HEK293 (cell line): ENCODE measurements at regions not wholly inside any gene's neighbourhood (a gene's known extent, or its start where the extent isn't known, plus 50 kb on each side); places are given as distances from the start of the nearest gene placed in this dataset.
"Not testable (repeated sequence)": the region's sequence is repeated elsewhere in the genome, so short reads cannot be mapped to it uniquely, and the experiment has no call there.

Experiments
- CTCF ChIA-PET: fragments of 350-600 bp; formaldehyde crosslinking; extraction: SDS; loops from one replicate; lab custom pipeline; 2021; ENCODE audit warnings: antibody characterized with exemption; lab: Yijun Ruan, JAX
- POLR2A ChIA-PET: fragments of 300-600 bp; formaldehyde crosslinking; extraction: SDS; loops from one replicate; lab custom pipeline; 2020; ENCODE audit warnings: antibody characterized with exemption, inconsistent platforms; lab: Yijun Ruan, JAX
- H3K27ac ChIP-seq: fragments of 200-500 bp; sonication (Bioruptor generic); 2 replicates; pipeline ENCODE4 v1.5.1; 2014; ENCODE audit warnings: low read depth, low read length, control low read depth, inconsistent platforms; ENCODE audit errors: extremely low read depth
- H3K36me3 ChIP-seq, 2 experiments: fragments of 200-500 bp in 1 of 2; sonication (Bioruptor generic) in 1 of 2; 1 replicate in 1 of 2; 2 replicates in 1 of 2; pipeline ENCODE4 v1.5.1; 2014 to 2017; ENCODE audit warnings: inconsistent platforms in 2 of 2, low read length in 2 of 2; ENCODE audit not compliant: control insufficient read depth in 2 of 2, insufficient read depth in 1 of 2
- H3K4me1 ChIP-seq: fragments of 200-500 bp; sonication (Bioruptor generic); 2 replicates; pipeline ENCODE4 v1.5.1; 2014; ENCODE audit warnings: mild to moderate bottlenecking, low read length, inconsistent platforms; ENCODE audit not compliant: control insufficient read depth, insufficient read depth
- H3K4me3 ChIP-seq: 2 replicates; pipeline ENCODE4 v1.5.1; 2011; ENCODE audit warnings: low read depth, mild to moderate bottlenecking, control low read depth, low read length, moderate library complexity
- H3K9me3 ChIP-seq: fragments of 200-500 bp; sonication (Bioruptor generic); 2 replicates; pipeline ENCODE4 v1.5.1; 2014; ENCODE audit warnings: low read depth, low read length, inconsistent platforms; ENCODE audit not compliant: control insufficient read depth, insufficient read depth
- ATF2 ChIP-seq: fragments of 450-650 bp; formaldehyde crosslinking; IDR thresholded peaks from 2 replicates; pipeline ENCODE4 v1.5.1; 2016; ENCODE audit warnings: missing biosample characterization, missing genetic modification characterization, low read depth
- BCL11B ChIP-seq: fragments of 450-650 bp; formaldehyde crosslinking; IDR thresholded peaks from 2 replicates; pipeline ENCODE4 v1.5.1; 2016; ENCODE audit warnings: low read depth, missing biosample characterization, missing genetic modification characterization
- KLF16 ChIP-seq: fragments of 450-650 bp; formaldehyde crosslinking; IDR thresholded peaks from 2 replicates; pipeline ENCODE4 v1.5.1; 2017; ENCODE audit warnings: missing biosample characterization, missing genetic modification characterization
- KLF7 ChIP-seq: fragments of 450-650 bp; formaldehyde crosslinking; IDR thresholded peaks from 2 replicates; pipeline ENCODE4 v1.5.1; 2016; ENCODE audit warnings: missing biosample characterization, missing genetic modification characterization, borderline replicate concordance
- SETDB1 ChIP-seq: IDR thresholded peaks from one replicate; pipeline ENCODE4 v1.6.1; 2017; ENCODE audit warnings: mild to moderate bottlenecking, low read length, moderate library complexity, mixed read lengths; ENCODE audit not compliant: insufficient read length
- TRIM28 ChIP-seq: IDR thresholded peaks from 2 replicates; pipeline ENCODE4 v1.6.1; 2011; ENCODE audit warnings: low read length, control low read depth, borderline replicate concordance
- YY2 ChIP-seq: fragments of 450-650 bp; formaldehyde crosslinking; IDR thresholded peaks from 2 replicates; pipeline ENCODE4 v1.5.1; 2016; ENCODE audit warnings: missing biosample characterization, missing genetic modification characterization
- ZBTB11 ChIP-seq: fragments of 450-650 bp; formaldehyde crosslinking; conservative IDR thresholded peaks from 2 replicates; pipeline ENCODE4 v1.5.1; 2016; ENCODE audit warnings: low read depth, missing biosample characterization, missing genetic modification characterization
- ZBTB6 ChIP-seq: fragments of 450-650 bp; formaldehyde crosslinking; IDR thresholded peaks from 2 replicates; pipeline ENCODE4 v1.5.1; 2017; ENCODE audit warnings: missing biosample characterization, missing genetic modification characterization
- ZNF148 ChIP-seq: fragments of 450-650 bp; formaldehyde crosslinking; IDR thresholded peaks from 2 replicates; pipeline ENCODE4 v1.5.0; 2017; ENCODE audit warnings: missing biosample characterization, missing genetic modification characterization, borderline replicate concordance
- ZNF341 ChIP-seq: fragments of 450-650 bp; formaldehyde crosslinking; IDR thresholded peaks from 2 replicates; pipeline ENCODE4; 2016; ENCODE audit warnings: low read depth, missing biosample characterization, missing genetic modification characterization
- ZNF580 ChIP-seq: fragments of 450-650 bp; formaldehyde crosslinking; IDR thresholded peaks from 2 replicates; pipeline ENCODE4 v1.5.1; 2016; ENCODE audit warnings: missing biosample characterization, missing genetic modification characterization
- ZSCAN5A ChIP-seq: fragments of 450-650 bp; formaldehyde crosslinking; IDR thresholded peaks from 2 replicates; pipeline ENCODE4 v1.5.1; 2016; ENCODE audit warnings: missing biosample characterization, missing genetic modification characterization

- no peak overlapping the region for H3K4me3 ChIP-seq
- H3K4me1 ChIP-seq, result no peaks in the 10 kb centered on the region
- TF ChIP-seq ZSCAN5A (no peak), YY2 (tag by site-specific recombination) (no peak), ZNF341 (no peak), KLF7 (tag by site-specific recombination) (no peak), SETDB1 (no peak), ZBTB6 (no peak)
- no peak overlapping the region for H3K27ac ChIP-seq
- no peaks in the 10 kb centered on the region for H3K9me3 ChIP-seq
- POLR2A ChIA-PET, result no interaction called here
- CTCF ChIA-PET, result no interaction called here
- H3K36me3 ChIP-seq, result no peaks in the 10 kb centered on the region
Measured at GRCh38 chr11:100442017-100442416, 245.1 kb upstream of the ARHGAP42 start.

GRCh38 chr11:100445231-100445735 lies 241.8 kb upstream of the ARHGAP42 start:
- Histone ChIP-seq H3K9me3 (no peaks in the 10 kb centered on the region), H3K4me3 (no peak overlapping the region), H3K27ac (no peak overlapping the region), H3K36me3 (no peaks in the 10 kb centered on the region), H3K4me1 (no peaks in the 10 kb centered on the region)
- POLR2A ChIA-PET, result no interaction called here
- CTCF ChIA-PET, result interaction anchor here (0.6 kb wide), 2 partner anchors 143 to 271 kb away, joined by 3 to 4 read pairs; no protein-coding TSS in a partner anchor
- TF ChIP-seq TRIM28, result no peak
- TF ChIP-seq ZNF580 (tag by site-specific recombination), result no peak
- no peak for TF ChIP-seq KLF16 (tag by site-specific recombination)
- no peak for TF ChIP-seq BCL11B (tag by site-specific recombination)

- H3K9me3 ChIP-seq, H3K4me1 ChIP-seq, CTCF ChIA-PET, H3K36me3 ChIP-seq, H3K4me3 ChIP-seq, H3K27ac ChIP-seq, POLR2A ChIA-PET: not testable (repeated sequence)
Measured at GRCh38 chr11:100451801-100452460, 235.2 kb upstream of the ARHGAP42 start.

- Histone ChIP-seq H3K4me3 (no peak overlapping the region), H3K4me1 (no peaks in the 10 kb centered on the region), H3K9me3 (no peaks in the 10 kb centered on the region), H3K36me3 (no peaks in the 10 kb centered on the region), H3K27ac (no peak overlapping the region)
- TF ChIP-seq ZBTB11, result no peak
- TF ChIP-seq ZNF148 (tag by site-specific recombination), result no peak
- no peak for TF ChIP-seq ATF2 (tag by site-specific recombination)
- CTCF ChIA-PET, result no interaction called here
- POLR2A ChIA-PET, result no interaction called here
Measured at GRCh38 chr11:100459811-100460210, 227.3 kb upstream of the ARHGAP42 start.
